Fibroblast of villous mesenchyme (primary cell): ENCODE measurements at regions not wholly inside any gene's neighbourhood (a gene's known extent, or its start where the extent isn't known, plus 50 kb on each side); places are given as distances from the start of the nearest gene placed in this dataset.

ENCODE experiments used
- DNase-seq: peaks from one replicate; pipeline ENCODE4 v3.0.0-alpha.2; 2010; ENCODE audit warnings: low read depth
- H3K4me3 ChIP-seq: 2 replicates; pipeline ENCODE4 v1.5.1; 2011; ENCODE audit warnings: low read depth, mild to moderate bottlenecking, low read length
- CTCF ChIP-seq: IDR thresholded peaks from 2 replicates; pipeline ENCODE4 v1.5.1; 2012; ENCODE audit warnings: low read depth, mild to moderate bottlenecking, low read length; ENCODE audit not compliant: insufficient read depth

GRCh38 chr5:145225529-145225928, 609.6 kb downstream of the PRELID2 start:
- no peak for TF ChIP-seq CTCF
- no peak overlapping the region for H3K4me3 ChIP-seq
- DNase-seq, result no peak

DNA sequence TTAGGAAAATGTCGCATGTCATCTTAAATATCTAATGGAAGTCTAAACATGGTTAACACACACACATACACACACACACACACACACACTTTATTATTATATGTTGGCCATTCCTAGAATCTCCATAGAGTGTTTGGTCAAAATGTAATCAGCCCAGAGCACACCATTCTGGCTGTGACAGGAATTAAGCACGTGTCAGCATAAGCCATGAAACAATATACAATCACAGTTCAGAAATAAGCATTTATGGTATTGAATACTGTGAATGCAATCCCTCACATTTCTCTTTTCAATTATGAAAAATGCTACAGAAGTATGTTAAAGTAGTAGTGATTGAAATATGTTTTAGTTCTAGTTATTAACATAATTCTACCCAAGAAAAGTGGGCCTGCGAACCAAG, 611.6 kb downstream of the PRELID2 start:
- TF ChIP-seq CTCF, result no peak
- DNase-seq, result no peak
- no peak overlapping the region for H3K4me3 ChIP-seq

DNA sequence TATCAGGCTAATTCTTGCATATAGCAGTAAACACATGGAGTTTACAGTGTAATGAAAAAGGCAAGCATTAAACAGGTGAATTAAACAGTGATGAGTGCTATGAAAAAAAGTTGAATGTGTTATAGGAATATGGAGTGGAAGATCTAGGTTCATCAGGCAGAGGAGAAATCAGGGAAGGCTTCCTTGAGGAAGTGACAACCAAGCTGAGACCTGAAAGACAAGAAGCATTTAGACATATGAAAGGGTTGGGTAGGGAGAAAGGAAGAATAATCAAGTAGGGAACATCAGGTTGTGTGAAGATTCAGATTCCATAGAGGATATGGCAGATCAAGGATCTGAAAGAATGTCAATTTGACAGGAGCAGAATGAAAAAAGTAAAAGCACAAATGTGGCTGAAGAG, 612.5 kb downstream of the PRELID2 start:
- no peak for TF ChIP-seq CTCF
- no peak overlapping the region for H3K4me3 ChIP-seq
- DNase-seq, result no peak

- H3K4me3 ChIP-seq, result no peak overlapping the region
- DNase-seq, result no peak
- TF ChIP-seq CTCF, result no peak
Observed at GRCh38 chr5:145221416-145221815, 613.7 kb downstream of the PRELID2 start.

DNA sequence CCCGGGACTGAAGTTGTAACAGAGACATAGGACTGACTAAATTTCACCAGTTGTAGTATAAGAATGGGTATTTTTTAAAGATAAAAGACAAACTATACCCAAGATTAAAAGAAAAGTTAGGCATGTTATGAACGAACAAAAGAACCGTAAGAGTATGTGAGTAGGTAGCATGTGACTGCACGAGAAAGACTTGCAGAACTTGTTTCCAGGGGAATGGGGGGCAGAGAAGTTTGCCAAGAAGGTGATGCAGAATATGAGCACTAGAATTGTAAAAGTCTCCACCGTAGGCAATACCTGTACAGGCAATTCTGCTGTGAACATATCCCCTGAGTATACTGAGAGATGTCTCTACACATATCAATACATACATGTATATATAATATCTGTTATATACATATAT, 614.7 kb downstream of the PRELID2 start:
- H3K4me3 ChIP-seq, result no peak overlapping the region
- no peak for TF ChIP-seq CTCF
- no peak for DNase-seq

DNA sequence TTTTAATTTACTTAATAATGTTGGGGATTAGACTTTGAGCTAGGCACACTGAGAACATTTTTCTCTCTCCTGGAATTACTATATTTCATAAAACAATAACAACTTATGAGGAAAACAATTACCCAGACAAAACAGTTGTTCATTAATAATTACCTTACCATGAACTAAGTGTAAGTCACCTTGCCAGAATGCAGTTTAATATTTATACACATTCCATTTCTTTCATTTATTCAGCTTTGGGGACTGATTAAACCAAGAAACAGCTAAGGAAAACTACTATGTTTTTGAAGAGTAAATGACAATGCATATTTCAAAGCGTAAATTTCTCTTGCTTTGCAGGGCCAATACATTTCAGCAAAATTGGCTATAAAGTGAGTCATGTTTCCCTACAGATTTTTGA, 616.2 kb downstream of the PRELID2 start:
- no peak for TF ChIP-seq CTCF
- no peak overlapping the region for H3K4me3 ChIP-seq
- DNase-seq, result no peak

DNA sequence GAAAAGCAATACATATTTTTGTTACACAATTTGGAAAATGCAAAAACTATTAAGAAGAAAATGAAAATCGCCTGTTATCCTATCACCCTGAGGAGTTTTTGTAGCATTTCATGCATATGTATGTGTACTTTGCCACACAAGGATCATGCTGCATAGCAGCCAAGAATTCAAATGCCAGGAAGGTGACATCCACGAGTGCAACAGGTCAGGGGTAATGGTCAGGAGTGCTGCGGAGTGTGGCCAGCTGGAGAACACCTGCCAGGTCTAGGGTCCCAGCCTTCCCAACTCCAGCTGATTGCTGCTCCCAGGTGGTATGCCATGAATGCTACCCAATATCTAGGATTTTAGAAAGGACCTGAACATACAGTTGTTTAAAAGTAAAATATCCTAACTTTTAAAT, 617.1 kb downstream of the PRELID2 start:
- DNase-seq, result no peak
- TF ChIP-seq CTCF, result no peak
- no peak overlapping the region for H3K4me3 ChIP-seq
